Fibroblast of lung (primary cell): ENCODE measurements at regions not wholly inside any gene's neighbourhood (a gene's known extent, or its start where the extent isn't known, plus 50 kb on each side); places are given as distances from the start of the nearest gene placed in this dataset.
"Not testable (repeated sequence)": the region's sequence is repeated elsewhere in the genome, so short reads cannot be mapped to it uniquely, and the experiment has no call there.

Source experiments
- DNase-seq, 2 donors: peaks; one replicate each; pipeline versions ENCODE4 v3.0.0 to v3.0.0-alpha.2; 2010; ENCODE audit warnings: low read depth in 2 of 2
- H2AFZ ChIP-seq: 2 replicates; pipeline ENCODE4 v1.5.1; 2012; ENCODE audit warnings: low read length, control low read depth, inconsistent platforms
- H3K27ac ChIP-seq: 2 replicates; pipeline ENCODE4 v1.5.1; 2011; ENCODE audit warnings: low read length, control low read depth; ENCODE audit not compliant: insufficient read depth
- H3K27me3 ChIP-seq: 2 replicates; pipeline ENCODE4 v1.5.1; 2011; ENCODE audit warnings: mild to moderate bottlenecking, low read length; ENCODE audit not compliant: control insufficient read depth, insufficient read depth
- H3K36me3 ChIP-seq: 2 replicates; pipeline ENCODE4 v1.5.1; 2011; ENCODE audit warnings: low read length; ENCODE audit not compliant: control insufficient read depth, insufficient read depth
- H3K4me1 ChIP-seq: 2 replicates; pipeline ENCODE4 v1.5.1; 2011; ENCODE audit warnings: low read length; ENCODE audit not compliant: control insufficient read depth, insufficient read depth; ENCODE audit errors: extremely low read depth
- H3K4me2 ChIP-seq: 2 replicates; pipeline ENCODE4 v1.5.1; 2011; ENCODE audit warnings: low read length, control low read depth; ENCODE audit not compliant: insufficient read depth; ENCODE audit errors: extremely low read depth
- H3K4me3 ChIP-seq, 4 experiments: fragments of 200-600 bp in 1 of 4; sonication (generic) in 1 of 4; replicated peaks in 1 of 4; 2 replicates each; pipeline ENCODE4 v1.5.1; 2011 to 2016; ENCODE audit warnings: low read length in 4 of 4, low read depth in 3 of 4, mild to moderate bottlenecking in 3 of 4, control low read depth in 2 of 4, inconsistent platforms in 1 of 4, mixed read lengths in 1 of 4; ENCODE audit not compliant: insufficient read depth in 1 of 4; ENCODE audit errors: control extremely low read depth in 1 of 4
- H3K79me2 ChIP-seq: 2 replicates; pipeline ENCODE4 v1.5.1; 2012; ENCODE audit warnings: mild to moderate bottlenecking, low read length, inconsistent platforms; ENCODE audit not compliant: control insufficient read depth, insufficient read depth
- H3K9ac ChIP-seq: 2 replicates; pipeline ENCODE4 v1.5.1; 2011; ENCODE audit warnings: mild to moderate bottlenecking, low read length, control low read depth; ENCODE audit not compliant: insufficient read depth
- H3K9me3 ChIP-seq: 2 replicates; pipeline ENCODE4 v1.5.1; 2012; ENCODE audit warnings: low read depth, low read length; ENCODE audit not compliant: control insufficient read depth, insufficient read depth
- H4K20me1 ChIP-seq: 2 replicates; pipeline ENCODE4 v1.5.1; 2011; ENCODE audit warnings: low read length; ENCODE audit not compliant: control insufficient read depth, insufficient read depth; ENCODE audit errors: extremely low read depth
- CTCF ChIP-seq, 2 donors: IDR thresholded peaks in 1 of 2; conservative IDR thresholded peaks in 1 of 2; 1 replicate in 1 of 2; 2 replicates in 1 of 2; pipeline ENCODE4 v1.5.1; 2011 to 2012; ENCODE audit warnings: low read length in 2 of 2, control low read depth in 1 of 2, inconsistent platforms in 1 of 2, low read depth in 1 of 2, mild to moderate bottlenecking in 1 of 2
- EZH2 ChIP-seq: IDR thresholded peaks from 2 replicates; pipeline ENCODE4 v1.5.1; 2012; ENCODE audit warnings: low read length, control low read depth, mild to moderate bottlenecking; ENCODE audit errors: missing control alignments

DNA sequence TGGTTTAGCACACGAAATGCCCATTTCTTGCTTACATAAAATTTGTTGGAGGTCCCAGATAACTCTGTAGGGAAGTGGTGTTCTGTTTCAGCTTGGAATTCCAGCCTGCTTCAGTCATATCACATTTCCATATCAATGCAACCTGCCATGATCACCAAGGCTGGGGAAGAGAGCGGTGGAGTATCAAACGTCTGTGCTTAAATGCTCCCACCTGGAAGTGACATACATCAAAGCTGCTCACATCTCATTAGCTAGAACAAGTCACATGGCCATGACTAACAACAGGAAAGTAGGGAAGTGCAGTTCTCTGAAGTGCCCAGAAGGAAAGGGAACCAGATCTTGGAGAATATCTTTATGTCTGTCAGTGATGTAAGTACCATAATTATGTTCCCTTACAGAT lies 130.2 kb upstream of the CFAP20DC start:
- TF ChIP-seq CTCF (conservative IDR thresholded peaks at IDR 0.05 in 1 of 2, IDR thresholded peaks at IDR 0.05 in 1 of 2; ENCODE audit: low read depth in 1 of 2, low read length in 2 of 2) = no peak
- TF ChIP-seq EZH2 = no peak
- Histone ChIP-seq H3K36me3 (no peaks in the 10 kb centered on the region), H3K9ac (no peak overlapping the region), H4K20me1 (no peaks in the 10 kb centered on the region), H3K79me2 (no peaks in the 10 kb centered on the region), H3K9me3 (no peaks in the 10 kb centered on the region), H2AFZ (no peak overlapping the region), H3K4me2 (no peak overlapping the region), H3K4me3 (no peak overlapping the region), H3K27me3 (no peaks in the 10 kb centered on the region), H3K27ac (no peak overlapping the region), H3K4me1 (no peaks in the 10 kb centered on the region)
- peak in 1 of 2 donors; percentile 8 for DNase-seq

DNA sequence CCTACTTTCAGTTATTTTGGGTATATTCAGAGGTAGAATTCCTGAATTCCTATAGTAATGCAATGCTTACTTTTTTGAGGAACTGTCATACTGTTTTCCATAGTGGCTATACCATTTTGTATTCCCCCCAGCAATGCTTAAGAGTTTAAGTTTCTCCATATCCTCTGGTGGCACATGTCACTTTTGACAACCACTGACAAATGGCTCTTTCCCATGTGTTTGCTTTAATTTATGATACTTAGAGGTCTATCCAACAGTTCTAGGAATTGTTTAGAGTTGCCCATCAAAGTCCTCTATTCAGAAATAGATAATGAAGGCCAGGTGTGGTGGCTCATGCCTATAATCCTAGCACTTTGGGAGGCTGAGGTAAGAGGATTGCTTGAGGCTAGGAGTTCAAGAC lies 128.9 kb upstream of the CFAP20DC start:
- no peaks in the 10 kb centered on the region for H3K27me3 ChIP-seq
- H3K79me2 ChIP-seq = no peaks in the 10 kb centered on the region
- no peaks in the 10 kb centered on the region for H3K9me3 ChIP-seq
- no peak for TF ChIP-seq CTCF (conservative IDR thresholded peaks at IDR 0.05 in 1 of 2, IDR thresholded peaks at IDR 0.05 in 1 of 2; ENCODE audit: low read depth in 1 of 2, low read length in 2 of 2)
- TF ChIP-seq EZH2 = no peak
- no peak overlapping the region for H3K9ac ChIP-seq
- DNase-seq = no peak
- H3K4me3 ChIP-seq = no peak overlapping the region
- H3K27ac ChIP-seq = no peak overlapping the region
- H4K20me1 ChIP-seq = no peaks in the 10 kb centered on the region
- no peaks in the 10 kb centered on the region for H3K4me1 ChIP-seq
- H3K36me3 ChIP-seq = no peaks in the 10 kb centered on the region
- H3K4me2 ChIP-seq = no peak overlapping the region
- H2AFZ ChIP-seq = no peak overlapping the region

GRCh38 chr3:59171491-59171890 lies 121.7 kb upstream of the CFAP20DC start:
- H3K4me1 ChIP-seq = no peaks in the 10 kb centered on the region
- H3K27ac ChIP-seq = no peak overlapping the region
- H3K4me2 ChIP-seq = no peak overlapping the region
- no peaks in the 10 kb centered on the region for H4K20me1 ChIP-seq
- H3K79me2 ChIP-seq = no peaks in the 10 kb centered on the region
- no peaks in the 10 kb centered on the region for H3K9me3 ChIP-seq
- TF ChIP-seq EZH2 (no peak), CTCF (conservative IDR thresholded peaks at IDR 0.05 in 1 of 2, IDR thresholded peaks at IDR 0.05 in 1 of 2; ENCODE audit: low read depth in 1 of 2, low read length in 2 of 2) (no peak)
- no peaks in the 10 kb centered on the region for H3K36me3 ChIP-seq
- H3K4me3 ChIP-seq = no peak overlapping the region
- H3K9ac ChIP-seq = no peak overlapping the region
- no peak overlapping the region for H2AFZ ChIP-seq
- no peaks in the 10 kb centered on the region for H3K27me3 ChIP-seq
- DNase-seq = no peak

DNA sequence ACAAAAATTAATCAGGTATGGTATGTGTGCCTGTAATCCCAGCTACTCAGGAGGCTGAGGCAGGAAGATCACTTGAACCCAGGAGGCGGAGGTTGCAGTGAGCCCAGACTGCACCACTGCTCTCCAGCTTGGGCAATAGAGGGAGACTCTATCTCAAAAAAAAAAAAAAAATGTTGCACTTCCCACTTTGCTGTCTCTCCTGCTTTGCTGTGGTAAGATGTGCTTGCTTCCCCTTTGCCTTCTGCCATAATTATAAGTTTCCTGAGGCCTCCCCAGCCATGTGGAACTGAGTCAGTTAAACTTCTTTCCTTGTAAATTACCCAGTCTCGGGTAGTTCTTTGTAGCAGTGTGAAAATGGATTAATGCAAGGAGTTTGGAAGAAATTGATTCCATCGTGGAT lies 120.3 kb upstream of the CFAP20DC start:
- not testable (repeated sequence) for H3K9me3 ChIP-seq, H3K4me1 ChIP-seq, H3K79me2 ChIP-seq, H3K4me2 ChIP-seq, H3K27ac ChIP-seq, H3K36me3 ChIP-seq, H3K4me3 ChIP-seq, DNase-seq, H4K20me1 ChIP-seq, H2AFZ ChIP-seq, H3K27me3 ChIP-seq, H3K9ac ChIP-seq
